HEK293 (cell line): ENCODE measurements at regions not wholly inside any gene's neighbourhood (a gene's known extent, or its start where the extent isn't known, plus 50 kb on each side); places are given as distances from the start of the nearest gene placed in this dataset.

Experiments
- CTCF ChIP-seq: fragments of 450-650 bp; formaldehyde crosslinking; IDR thresholded peaks from 2 replicates; pipeline ENCODE4 v1.5.1; 2016; ENCODE audit warnings: missing biosample characterization, missing genetic modification characterization
- PRDM2 ChIP-seq: fragments of 450-650 bp; formaldehyde crosslinking; IDR thresholded peaks from 2 replicates; pipeline ENCODE4 v1.5.1; 2016; ENCODE audit warnings: missing biosample characterization, missing genetic modification characterization, borderline replicate concordance
- ZNF23 ChIP-seq: fragments of 450-650 bp; formaldehyde crosslinking; IDR thresholded peaks from 2 replicates; pipeline ENCODE4 v1.5.1; 2016; ENCODE audit warnings: missing biosample characterization, missing genetic modification characterization, borderline replicate concordance
- ZNF280D ChIP-seq: fragments of 450-650 bp; formaldehyde crosslinking; IDR thresholded peaks from 2 replicates; pipeline ENCODE4 v1.5.1; 2016; ENCODE audit warnings: missing biosample characterization, missing genetic modification characterization
- ZNF529 ChIP-seq: fragments of 450-650 bp; formaldehyde crosslinking; IDR thresholded peaks from 2 replicates; pipeline ENCODE4 v1.5.1; 2017; ENCODE audit warnings: missing genetic modification characterization, missing biosample characterization; ENCODE audit not compliant: insufficient replicate concordance
- ZNF704 ChIP-seq: fragments of 450-650 bp; formaldehyde crosslinking; IDR thresholded peaks from 2 replicates; pipeline ENCODE4 v1.5.1; 2016; ENCODE audit warnings: missing biosample characterization, missing genetic modification characterization

GRCh38 chr11:10917802-10918201 lies 59.9 kb upstream of the ZBED5 start:
- no peak for TF ChIP-seq ZNF529 (tag by site-specific recombination)
- TF ChIP-seq CTCF, result no peak
- TF ChIP-seq ZNF23, result no peak
- no peak for TF ChIP-seq PRDM2
- TF ChIP-seq ZNF280D, result no peak
- TF ChIP-seq ZNF704 (tag by site-specific recombination), result no peak
